Stimulated activated naive CD8-positive, alpha-beta T cell treated with anti-CD3 and anti-CD28 coated beads, Interleukin-15, Interleukin-2, amounts not matched to agents 100 U/mL and 50 U/mL, for 24 hours (primary cell): ENCODE measurements at regions not wholly inside any gene's neighbourhood (a gene's known extent, or its start where the extent isn't known, plus 50 kb on each side); places are given as distances from the start of the nearest gene placed in this dataset.
"Not testable (repeated sequence)": the region's sequence is repeated elsewhere in the genome, so short reads cannot be mapped to it uniquely, and the experiment has no call there.

Experiments
- ATAC-seq: fragments of 150-1000 bp; cut with Tn5 transposase; one replicate; pipeline ENCODE4 v1.10.0; 2021
- DNase-seq: peaks from one replicate; pipeline ENCODE4 v3.0.0; 2021

DNA sequence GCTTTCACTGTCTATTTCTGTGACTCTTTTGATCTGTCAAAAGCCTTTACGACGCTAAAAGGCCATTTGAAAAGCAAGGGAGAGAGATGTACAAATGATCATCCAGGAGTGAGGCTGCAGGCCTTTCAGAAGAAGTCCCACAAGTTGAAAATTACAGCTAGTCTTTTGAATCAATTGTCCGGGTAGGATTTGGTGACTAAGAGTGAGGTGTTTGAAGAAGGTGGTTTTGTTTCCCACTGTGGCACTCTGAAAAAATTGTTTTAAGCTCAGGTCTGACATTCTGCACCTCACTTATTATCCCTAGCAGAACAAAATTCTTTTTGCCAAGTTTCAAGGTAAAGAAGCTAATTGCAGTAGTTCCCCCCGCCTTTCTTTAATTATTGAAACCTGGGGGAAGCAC lies 50.8 kb upstream of the TMEM108 start:
- no peak for DNase-seq
- no peak for ATAC-seq

- DNase-seq (no peak), ATAC-seq (no peak)
Measured at GRCh38 chr3:132984181-132984580, 54.0 kb upstream of the TMEM108 start.

GRCh38 chr3:132983143-132983770 lies 54.9 kb upstream of the TMEM108 start:
- DNase-seq, result no peak
- no peak for ATAC-seq

DNA sequence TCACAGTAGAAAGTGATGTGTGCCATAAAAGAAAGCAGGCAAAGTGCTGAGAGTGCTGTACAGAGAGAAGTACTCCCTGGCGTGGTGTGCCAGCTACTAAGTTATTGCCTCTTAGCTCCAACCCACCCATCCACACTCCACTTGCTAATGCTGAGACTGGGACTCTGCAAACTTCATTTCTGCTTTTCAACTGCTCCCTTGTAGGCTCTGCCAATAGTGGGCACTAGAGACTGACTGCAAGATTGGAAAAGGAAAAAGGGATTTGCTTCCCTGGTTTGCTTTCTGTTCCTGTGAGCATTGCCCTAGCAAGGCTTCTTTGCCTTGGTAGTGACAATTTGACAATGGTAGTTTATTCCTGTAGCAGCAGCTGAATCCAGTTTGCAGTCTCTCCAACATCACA lies 56.5 kb upstream of the TMEM108 start:
- DNase-seq (no peak), ATAC-seq (no peak)

- no peak for ATAC-seq
- DNase-seq, result no peak
Measured at GRCh38 chr3:132980102-132980501, 58.1 kb upstream of the TMEM108 start.

DNA sequence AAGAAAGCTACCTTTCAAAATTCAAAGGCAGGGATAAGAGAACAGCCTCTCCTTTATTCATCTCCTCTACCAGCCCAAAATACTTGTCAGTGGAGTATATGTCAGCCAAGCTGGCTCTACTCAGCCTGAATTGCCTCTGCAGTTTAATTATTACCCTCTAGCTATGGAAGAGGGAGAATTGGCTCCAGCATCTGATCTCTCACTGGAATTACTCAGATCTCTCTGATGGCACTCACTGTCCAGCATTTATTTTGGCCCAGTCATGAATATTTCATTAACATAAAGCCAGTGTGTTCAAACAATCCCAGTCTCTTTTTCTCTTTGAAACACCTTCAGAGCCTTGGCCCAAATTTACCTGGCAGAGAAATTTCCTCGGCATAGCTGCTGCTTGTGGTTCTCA lies 58.6 kb upstream of the TMEM108 start:
- ATAC-seq, result no peak

DNA sequence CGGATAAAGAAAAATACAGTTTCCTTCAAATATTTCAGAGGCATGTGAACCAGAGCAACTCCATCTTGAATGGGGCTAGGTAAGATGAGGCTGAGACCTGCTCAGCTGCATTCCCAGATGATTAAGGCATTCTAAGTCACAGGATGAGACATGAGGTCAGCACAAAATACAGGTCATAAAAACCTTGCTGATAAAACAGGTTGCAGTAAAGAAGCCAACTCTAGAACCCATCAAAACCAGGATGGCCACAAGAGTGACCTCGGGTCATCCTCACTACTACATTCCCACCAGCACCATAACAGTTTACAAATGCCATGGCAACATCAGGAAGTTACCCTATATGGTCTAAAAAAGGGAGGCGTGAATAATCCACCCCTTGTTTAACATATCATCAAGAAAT lies 59.2 kb upstream of the TMEM108 start:
- not testable (repeated sequence) for DNase-seq, ATAC-seq

More for the DNA sequence above, 58.6 kb upstream of the TMEM108 start:
- DNase-seq, result no peak

GRCh38 chr3:132978464-132978863 lies 59.7 kb upstream of the TMEM108 start:
- ATAC-seq (no peak), DNase-seq (no peak)

DNA sequence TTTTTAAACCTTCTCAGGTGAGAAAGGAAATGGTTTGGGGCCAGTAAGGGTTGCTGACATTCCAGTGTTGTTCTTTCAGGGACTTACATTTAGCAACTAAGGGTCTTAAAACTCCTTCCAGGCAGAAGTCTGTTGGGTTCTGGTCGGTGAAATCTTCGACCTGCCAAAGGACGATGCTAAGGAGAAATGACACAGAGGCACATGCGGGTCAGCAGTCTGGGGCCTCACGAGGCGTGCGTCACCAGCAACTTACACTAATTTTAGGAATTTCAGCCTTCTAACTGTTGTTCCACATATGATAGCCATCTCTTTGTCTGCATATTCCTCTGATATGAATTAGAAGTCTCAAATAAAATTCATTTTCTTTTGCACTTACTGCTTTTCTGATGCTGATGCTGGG lies 64.1 kb upstream of the TMEM108 start:
- no peak for ATAC-seq
- DNase-seq, result no peak

GRCh38 chr3:132973441-132973840 lies 64.8 kb upstream of the TMEM108 start:
- ATAC-seq (no peak), DNase-seq (no peak)

- ATAC-seq, result no peak
- no peak for DNase-seq
Measured at GRCh38 chr3:132972333-132972732, 65.9 kb upstream of the TMEM108 start.

DNA sequence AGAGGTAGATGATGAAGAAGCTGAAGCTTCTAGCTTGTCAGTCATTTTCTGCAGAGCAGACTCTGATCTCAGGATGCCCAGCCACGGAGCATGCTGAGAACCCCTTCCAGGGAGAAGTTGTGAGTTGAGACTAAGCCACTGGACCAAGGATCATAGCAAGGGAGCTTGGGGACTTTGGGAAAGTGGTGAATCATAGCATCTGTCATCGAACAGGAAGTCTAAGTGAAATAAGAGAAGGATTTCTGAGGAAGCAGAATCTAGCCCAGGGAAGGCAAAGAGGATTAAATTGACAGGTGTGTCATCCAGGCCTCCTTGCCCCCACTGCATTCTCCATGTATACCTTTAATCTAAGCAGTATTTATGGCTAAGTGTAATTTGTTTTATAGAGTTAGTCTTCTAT lies 71.8 kb upstream of the TMEM108 start:
- no peak for ATAC-seq
- DNase-seq, result no peak

DNA sequence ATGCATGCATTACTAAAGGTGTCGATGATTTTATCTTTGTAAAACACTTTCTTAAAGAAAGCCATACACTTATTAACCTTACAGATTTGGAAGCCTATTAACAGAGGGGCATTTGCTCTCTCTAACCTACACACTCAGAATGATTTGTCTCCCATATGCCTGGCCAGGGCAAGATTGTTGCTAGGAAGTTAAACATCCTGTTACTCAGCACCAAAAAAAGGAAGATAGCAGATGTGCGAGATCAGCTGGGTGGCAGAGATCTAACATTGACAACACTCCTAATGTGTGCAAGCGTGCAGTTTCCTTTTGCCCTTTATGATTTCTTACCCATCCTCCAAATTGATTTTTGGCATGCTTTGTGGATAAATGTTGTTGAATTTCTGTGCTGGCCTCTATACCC lies 73.9 kb upstream of the TMEM108 start:
- DNase-seq (no peak), ATAC-seq (no peak)

- ATAC-seq (no peak), DNase-seq (no peak)
Measured at GRCh38 chr3:132963786-132964185, 74.4 kb upstream of the TMEM108 start.

DNA sequence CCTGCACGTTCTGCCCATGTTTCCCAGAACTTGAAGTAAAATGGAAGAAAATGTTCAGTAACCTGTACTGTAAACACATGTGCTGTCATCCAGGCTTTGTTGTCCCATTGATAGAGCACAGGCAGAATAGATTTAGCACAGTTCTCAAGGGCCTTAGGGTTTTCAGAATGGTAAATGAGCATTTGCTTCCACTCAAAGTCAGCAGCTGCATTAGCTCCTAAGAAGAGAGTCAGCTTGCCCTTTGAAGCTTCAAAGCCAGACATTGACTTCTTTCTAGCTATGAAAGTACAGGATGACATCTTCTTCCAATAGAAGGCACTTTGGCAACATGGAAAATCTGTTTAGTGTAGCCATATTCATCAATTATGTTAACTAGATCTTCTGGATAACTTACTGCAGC lies 76.2 kb upstream of the TMEM108 start:
- ATAC-seq, result no peak
- no peak for DNase-seq

GRCh38 chr3:132953683-132954082 lies 84.5 kb upstream of the TMEM108 start:
- ATAC-seq (no peak), DNase-seq (no peak)

GRCh38 chr3:132927896-132928295 lies 110.3 kb upstream of the TMEM108 start:
- ATAC-seq, result no peak
- DNase-seq, result no peak

DNA sequence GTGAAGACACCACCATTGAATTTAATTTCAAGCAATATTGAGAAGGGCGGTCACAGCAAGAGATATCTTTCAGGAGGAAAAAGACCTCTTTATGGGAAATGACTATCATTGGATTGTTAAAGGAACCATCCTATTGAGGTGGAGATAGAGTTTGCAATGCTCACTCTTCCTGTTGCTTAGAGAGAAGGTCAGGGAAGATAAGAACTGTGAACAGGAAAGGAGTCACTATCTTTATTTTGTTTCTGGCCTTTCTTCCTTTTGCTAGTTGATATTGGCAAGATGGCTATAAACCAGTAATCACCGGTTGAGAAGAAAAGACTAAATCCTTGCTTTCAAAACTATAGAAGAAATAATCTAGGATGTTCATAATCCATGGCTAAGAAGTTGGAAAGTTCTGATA lies 112.1 kb upstream of the TMEM108 start:
- ATAC-seq (no peak), DNase-seq (no peak)

GRCh38 chr3:132925256-132925930 lies 112.8 kb upstream of the TMEM108 start:
- DNase-seq (no peak), ATAC-seq (no peak)

DNA sequence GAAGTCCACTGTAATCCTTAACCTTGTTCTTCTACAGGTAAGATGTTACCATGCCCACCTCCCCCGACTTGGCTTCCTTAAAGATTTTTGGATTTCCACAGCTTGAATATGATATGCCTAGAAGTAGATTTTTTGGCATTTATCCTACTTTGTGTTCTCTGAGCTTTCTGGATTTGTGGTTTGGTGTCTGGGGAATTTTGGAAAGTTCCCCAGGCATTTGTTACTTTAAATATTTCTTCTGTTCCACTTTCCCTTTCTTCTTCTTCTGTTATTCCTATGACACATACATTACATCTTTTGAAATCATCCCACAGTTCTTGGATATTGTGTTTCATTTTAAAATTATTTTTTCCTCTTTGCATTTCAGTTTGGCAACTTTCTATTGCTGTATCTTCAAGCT lies 122.1 kb upstream of the TMEM108 start:
- DNase-seq, result no peak
- no peak for ATAC-seq

GRCh38 chr3:132912416-132912753 lies 125.8 kb upstream of the TMEM108 start:
- ATAC-seq (no peak), DNase-seq (no peak)

DNA sequence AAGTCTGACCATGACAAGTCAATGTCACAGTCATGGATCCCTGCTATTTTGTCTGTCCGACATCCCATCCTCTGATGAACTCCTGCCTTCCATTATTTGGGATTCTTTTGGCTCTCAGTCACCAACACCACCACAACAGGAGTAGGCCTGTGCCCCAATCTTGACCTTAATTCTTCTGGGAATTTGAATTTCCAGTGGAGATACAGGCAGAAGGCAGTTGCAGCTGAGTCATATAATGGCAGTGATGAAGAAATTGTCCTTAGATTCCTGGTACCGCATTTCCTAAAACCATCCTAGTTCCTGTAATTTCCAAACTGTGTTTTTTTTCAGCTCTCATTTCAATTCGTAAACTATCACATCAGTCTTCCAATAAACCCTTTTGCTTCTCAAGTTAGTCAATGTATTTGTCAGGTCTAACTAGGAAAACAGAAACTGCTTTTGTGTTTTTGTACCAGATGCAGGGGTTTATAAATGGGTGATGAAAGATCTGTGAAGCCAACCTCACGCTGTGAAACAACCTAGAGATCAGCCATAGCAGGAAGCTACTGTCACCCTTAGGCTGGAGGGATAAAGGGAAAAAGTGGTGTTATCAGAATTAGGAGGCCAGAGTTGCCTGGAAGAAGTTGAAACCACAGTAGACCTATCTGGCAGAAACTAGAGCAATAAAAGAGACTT lies 126.3 kb upstream of the TMEM108 start:
- DNase-seq (no peak), ATAC-seq (no peak)

DNA sequence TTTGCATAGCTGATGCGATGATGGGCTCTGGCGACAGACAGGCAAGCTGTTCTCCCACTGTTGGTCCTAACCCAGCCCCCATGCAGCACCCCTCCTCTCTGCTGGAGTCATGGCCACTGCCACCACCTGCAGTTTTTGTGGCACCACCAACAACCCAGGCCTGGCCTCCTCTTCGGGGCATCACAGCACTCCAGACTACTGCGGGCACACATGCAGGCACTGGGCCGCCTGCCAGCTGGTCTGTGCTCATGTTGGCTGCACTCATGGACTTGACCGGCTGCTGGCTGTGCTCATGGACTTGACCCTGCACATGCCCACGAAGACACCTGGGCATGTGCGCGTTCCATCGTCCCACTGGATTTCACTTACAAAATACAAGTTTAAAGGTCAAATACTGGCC lies 130.9 kb upstream of the TMEM108 start:
- DNase-seq, result no peak
- no peak for ATAC-seq

- ATAC-seq, result no peak
- DNase-seq, result no peak
Measured at GRCh38 chr3:132900481-132900880, 137.7 kb upstream of the TMEM108 start.
